Endodermal cell (in vitro differentiated cells): ENCODE measurements at regions not wholly inside any gene's neighbourhood (a gene's known extent, or its start where the extent isn't known, plus 50 kb on each side); places are given as distances from the start of the nearest gene placed in this dataset.

Experiments
- DNase-seq: peaks from one replicate; pipeline ENCODE4 v3.0.0-alpha.2; 2017
- H3K27ac ChIP-seq: 2 replicates; pipeline ENCODE4 v1.5.1; 2013; ENCODE audit warnings: mild to moderate bottlenecking, low read depth, low read length, moderate library complexity
- H3K27me3 ChIP-seq: 2 replicates; pipeline ENCODE4 v1.6.1; 2013; ENCODE audit warnings: mild to moderate bottlenecking, low read length, moderate library complexity; ENCODE audit not compliant: insufficient read depth, control insufficient read depth, poor library complexity, severe bottlenecking
- H3K36me3 ChIP-seq: 2 replicates; pipeline ENCODE4 v1.7.0; 2013; ENCODE audit warnings: mild to moderate bottlenecking, low read length, moderate library complexity; ENCODE audit not compliant: control insufficient read depth, insufficient read depth
- H3K4me1 ChIP-seq: one replicate; pipeline ENCODE4 v1.7.0; 2013; ENCODE audit warnings: low read length; ENCODE audit not compliant: control insufficient read depth, insufficient read depth
- H3K4me3 ChIP-seq: 2 replicates; pipeline ENCODE4 v1.5.1; 2013; ENCODE audit warnings: mild to moderate bottlenecking, low read length, moderate library complexity
- H3K9ac ChIP-seq: 2 replicates; pipeline ENCODE4 v1.6.1; 2013; ENCODE audit warnings: mild to moderate bottlenecking, low read length, moderate library complexity; ENCODE audit not compliant: poor library complexity, severe bottlenecking; ENCODE audit errors: extremely low read depth
- H3K9me3 ChIP-seq: 2 replicates; pipeline ENCODE4 v1.6.1; 2013; ENCODE audit warnings: mild to moderate bottlenecking, low read length, moderate library complexity; ENCODE audit not compliant: control insufficient read depth
- H3K27ac Mint-ChIP-seq: 2 replicates; pipeline ENCODE4 v1.8.0; 2020; ENCODE audit warnings: mixed read lengths
- H3K27me3 Mint-ChIP-seq: 2 replicates; pipeline ENCODE4 v1.8.0; 2021; ENCODE audit warnings: mild to moderate bottlenecking, mixed read lengths; ENCODE audit not compliant: insufficient read depth
- H3K36me3 Mint-ChIP-seq: 2 replicates; pipeline ENCODE4 v1.8.0; 2020; ENCODE audit warnings: low read depth, mixed read lengths
- H3K4me1 Mint-ChIP-seq: 2 replicates; pipeline ENCODE4 v1.8.0; 2020; ENCODE audit warnings: mixed read lengths
- H3K4me3 Mint-ChIP-seq: 2 replicates; pipeline ENCODE4 v1.8.0; 2020; ENCODE audit warnings: mild to moderate bottlenecking, moderate library complexity, mixed read lengths
- H3K9me3 Mint-ChIP-seq: 2 replicates; pipeline ENCODE4 v1.8.0; 2020; ENCODE audit warnings: mild to moderate bottlenecking, mixed read lengths
- CTCF ChIP-seq: fragments of 200-600 bp; sonication (generic); conservative IDR thresholded peaks from 2 replicates; pipeline ENCODE4 v1.5.0; 2021; ENCODE audit warnings: antibody characterized with exemption, mild to moderate bottlenecking
- WGBS, 2 experiments: methylation state at CpG; one replicate each; pipeline versions ENCODE4 v1.1.5 to v1.1.7; 2013; ENCODE audit warnings: missing lambda C conversion rate in 2 of 2, mixed read lengths in 1 of 2; ENCODE audit not compliant: insufficient coverage in 1 of 2, insufficient read length in 1 of 2; 5-methylcytosine and 5-hydroxymethylcytosine counted together

DNA sequence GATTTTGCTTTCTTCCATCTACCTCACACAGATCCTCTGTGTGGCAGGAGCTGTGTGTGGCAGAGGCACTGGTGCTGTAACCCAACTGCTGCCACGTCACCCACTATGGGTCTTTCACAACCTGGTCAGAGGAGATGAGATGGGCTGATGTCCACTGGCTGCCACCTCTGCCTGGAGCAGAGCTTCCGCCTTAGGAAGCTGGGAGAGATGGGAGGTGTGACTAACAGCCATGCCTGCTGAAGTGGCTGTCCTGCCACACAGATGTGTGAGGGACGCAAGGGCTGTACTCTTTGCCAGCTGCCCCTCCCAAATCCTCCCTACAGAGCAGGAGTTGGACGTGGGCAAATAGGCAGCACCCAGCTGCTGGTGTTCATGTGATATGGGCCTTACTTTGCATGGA lies 329.5 kb downstream of the GABRB3 start:
- no peak overlapping the region for H3K4me3 ChIP-seq
- no peaks in the 10 kb centered on the region for H3K36me3 ChIP-seq
- no peak overlapping the region for H3K4me3 Mint-ChIP-seq

GRCh38 chr15:26442680-26443079 lies 330.2 kb downstream of the GABRB3 start:
- H3K36me3 ChIP-seq: no peaks in the 10 kb centered on the region
- no peaks in the 10 kb centered on the region for H3K9me3 ChIP-seq
- peaks cover 4% of the 10 kb centered on the region for H3K4me1 Mint-ChIP-seq
- no peaks in the 10 kb centered on the region for H3K27me3 ChIP-seq
- TF ChIP-seq CTCF: no peak
- no peak for DNase-seq
- no peak overlapping the region for H3K27ac ChIP-seq
- no peaks in the 10 kb centered on the region for H3K4me1 ChIP-seq
- no peak overlapping the region for H3K9ac ChIP-seq
- H3K9me3 Mint-ChIP-seq: peaks cover 3% of the 10 kb centered on the region
- H3K27ac Mint-ChIP-seq: no peak overlapping the region
- no peak overlapping the region for H3K4me3 ChIP-seq
- 92 to 96% methylated on average over 4 to 5 of the region's 5 CpGs for WGBS, 2 experiments
- no peaks in the 10 kb centered on the region for H3K36me3 Mint-ChIP-seq
- H3K27me3 Mint-ChIP-seq: peaks cover 3% of the 10 kb centered on the region
- H3K4me3 Mint-ChIP-seq: no peak overlapping the region

More for the DNA sequence above, 329.5 kb downstream of the GABRB3 start:
- Mint-ChIP-seq H3K4me1 (peaks cover 4% of the 10 kb centered on the region), H3K36me3 (no peaks in the 10 kb centered on the region), H3K27ac (no peak overlapping the region), H3K9me3 (peaks cover 3% of the 10 kb centered on the region), H3K27me3 (peaks cover 3% of the 10 kb centered on the region)
- no peak overlapping the region for H3K9ac ChIP-seq
- DNase-seq: no peak
- no peak for TF ChIP-seq CTCF
- WGBS, 2 experiments: 96 to 100% methylated on average over 1 to 4 of the region's 4 CpGs
- H3K27me3 ChIP-seq: no peaks in the 10 kb centered on the region
- no peak overlapping the region for H3K27ac ChIP-seq
- no peaks in the 10 kb centered on the region for H3K9me3 ChIP-seq
- no peaks in the 10 kb centered on the region for H3K4me1 ChIP-seq

GRCh38 chr15:26439681-26440080 lies 333.2 kb downstream of the GABRB3 start:
- H3K36me3 Mint-ChIP-seq: no peaks in the 10 kb centered on the region
- H3K27ac Mint-ChIP-seq: no peak overlapping the region
- no peaks in the 10 kb centered on the region for H3K9me3 ChIP-seq
- no peak for TF ChIP-seq CTCF
- no peak overlapping the region for H3K4me3 ChIP-seq
- H3K27me3 Mint-ChIP-seq: peaks cover 3% of the 10 kb centered on the region
- no peaks in the 10 kb centered on the region for H3K4me1 ChIP-seq
- no peak overlapping the region for H3K27ac ChIP-seq
- peaks cover 3% of the 10 kb centered on the region for H3K9me3 Mint-ChIP-seq
- H3K4me3 Mint-ChIP-seq: no peak overlapping the region
- H3K27me3 ChIP-seq: no peaks in the 10 kb centered on the region
- H3K9ac ChIP-seq: no peak overlapping the region
- no peaks in the 10 kb centered on the region for H3K36me3 ChIP-seq
- peaks cover 3% of the 10 kb centered on the region for H3K4me1 Mint-ChIP-seq
- 90 to 93% methylated on average over 2 to 3 of the region's 3 CpGs for WGBS, 2 experiments
- DNase-seq: no peak
